Right atrium auricular region (tissue), 2 donors: ENCODE measurements at regions not wholly inside any gene's neighbourhood (a gene's known extent, or its start where the extent isn't known, plus 50 kb on each side); places are given as distances from the start of the nearest gene placed in this dataset.
"Not testable (repeated sequence)": the region's sequence is repeated elsewhere in the genome, so short reads cannot be mapped to it uniquely, and the experiment has no call there.

Source experiments
- DNase-seq: peaks from one replicate; pipeline ENCODE4 v3.0.0-alpha.2; 2019; ENCODE audit warnings: low spot score
- H3K27ac ChIP-seq, 2 donors: fragments of 200-600 bp; sonication (generic); 1 replicate in 1 of 2; 2 replicates in 1 of 2; pipeline ENCODE4 v1.5.1; 2016 to 2019
- H3K27me3 ChIP-seq, 2 donors: fragments of 200-600 bp; sonication (generic); one replicate each; pipeline versions ENCODE4 v1.5.1 to v1.6.0; 2017 to 2019
- H3K36me3 ChIP-seq: fragments of 200-600 bp; sonication (generic); one replicate; pipeline ENCODE4 v1.5.1; 2016
- H3K4me1 ChIP-seq, 2 donors: fragments of 200-600 bp; sonication (generic); one replicate each; pipeline versions ENCODE4 v1.5.1 to v1.6.0; 2017 to 2019
- H3K4me3 ChIP-seq, 2 donors: fragments of 200-600 bp; sonication (generic); 1 replicate in 1 of 2; 2 replicates in 1 of 2; pipeline ENCODE4 v1.5.1; 2017 to 2019; ENCODE audit warnings: mild to moderate bottlenecking in 1 of 2, moderate library complexity in 1 of 2
- H3K9me3 ChIP-seq, 2 donors: fragments of 200-600 bp; sonication (generic); one replicate each; pipeline ENCODE4 v1.5.1; 2019
- TF ChIP-seq, protein P1 (sequence below), 2 donors: fragments of 200-600 bp; sonication (generic); IDR thresholded peaks; one replicate each; pipeline ENCODE4 v1.5.1; 2019; ENCODE audit warnings: antibody characterized with exemption in 2 of 2

DNA sequence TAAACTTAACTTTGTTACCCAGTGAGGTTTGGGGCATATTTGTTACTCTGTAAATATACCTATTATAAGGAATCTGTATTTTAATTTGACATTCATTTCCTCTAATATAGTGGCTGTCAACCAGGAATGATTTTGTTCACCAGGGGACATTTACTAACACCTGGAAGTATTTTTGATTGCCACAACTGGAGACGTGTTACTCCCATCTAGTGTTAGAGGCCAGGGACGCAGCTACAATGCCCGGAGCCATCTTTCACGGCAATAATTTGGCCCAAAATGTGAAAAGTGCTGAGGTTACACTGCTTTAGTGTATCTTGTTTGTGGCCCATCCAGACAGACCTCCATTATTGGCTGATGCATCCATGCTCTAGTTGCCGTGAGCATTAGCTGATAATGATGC lies 881.3 kb upstream of the ATXN7L3B start:
- Histone ChIP-seq H3K4me1 (no peaks in the 10 kb centered on the region), H3K36me3 (no peaks in the 10 kb centered on the region), H3K9me3 (peaks cover 0 to 5% of the 10 kb centered on the region in 2 donors), H3K4me3 (no peak overlapping the region), H3K27ac (no peak overlapping the region), H3K27me3 (no peaks in the 10 kb centered on the region)
- DNase-seq, result no peak
- TF ChIP-seq, protein P1, sequence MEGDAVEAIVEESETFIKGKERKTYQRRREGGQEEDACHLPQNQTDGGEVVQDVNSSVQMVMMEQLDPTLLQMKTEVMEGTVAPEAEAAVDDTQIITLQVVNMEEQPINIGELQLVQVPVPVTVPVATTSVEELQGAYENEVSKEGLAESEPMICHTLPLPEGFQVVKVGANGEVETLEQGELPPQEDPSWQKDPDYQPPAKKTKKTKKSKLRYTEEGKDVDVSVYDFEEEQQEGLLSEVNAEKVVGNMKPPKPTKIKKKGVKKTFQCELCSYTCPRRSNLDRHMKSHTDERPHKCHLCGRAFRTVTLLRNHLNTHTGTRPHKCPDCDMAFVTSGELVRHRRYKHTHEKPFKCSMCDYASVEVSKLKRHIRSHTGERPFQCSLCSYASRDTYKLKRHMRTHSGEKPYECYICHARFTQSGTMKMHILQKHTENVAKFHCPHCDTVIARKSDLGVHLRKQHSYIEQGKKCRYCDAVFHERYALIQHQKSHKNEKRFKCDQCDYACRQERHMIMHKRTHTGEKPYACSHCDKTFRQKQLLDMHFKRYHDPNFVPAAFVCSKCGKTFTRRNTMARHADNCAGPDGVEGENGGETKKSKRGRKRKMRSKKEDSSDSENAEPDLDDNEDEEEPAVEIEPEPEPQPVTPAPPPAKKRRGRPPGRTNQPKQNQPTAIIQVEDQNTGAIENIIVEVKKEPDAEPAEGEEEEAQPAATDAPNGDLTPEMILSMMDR (IDR thresholded peaks at IDR 0.05), result no peak

DNA sequence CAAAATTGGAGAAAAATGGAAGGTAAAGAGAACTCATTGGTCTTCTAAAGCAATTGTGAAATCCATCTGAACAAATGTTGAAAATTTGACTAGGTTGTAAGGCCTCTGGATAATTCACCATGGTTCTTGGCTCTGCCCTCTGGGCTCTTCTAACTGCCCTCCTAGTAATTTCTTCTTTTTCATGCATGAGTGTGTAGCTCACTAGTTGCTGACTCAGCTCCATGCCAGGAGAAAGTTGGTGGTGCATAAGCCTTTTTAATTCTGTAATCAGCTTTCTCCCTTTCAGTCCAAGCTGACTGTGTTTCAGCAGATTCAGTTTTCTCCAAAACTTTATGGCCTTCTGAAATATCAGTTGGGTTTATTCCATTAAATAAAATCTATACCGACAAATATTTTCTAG lies 877.8 kb upstream of the ATXN7L3B start:
- Histone ChIP-seq H3K4me3 (no peak overlapping the region), H3K9me3 (no peaks in the 10 kb centered on the region), H3K36me3 (no peaks in the 10 kb centered on the region), H3K27ac (no peak overlapping the region), H3K27me3 (no peaks in the 10 kb centered on the region), H3K4me1 (no peaks in the 10 kb centered on the region)
- no peak for DNase-seq
- TF ChIP-seq, protein P1 (IDR thresholded peaks at IDR 0.05), result no peak

DNA sequence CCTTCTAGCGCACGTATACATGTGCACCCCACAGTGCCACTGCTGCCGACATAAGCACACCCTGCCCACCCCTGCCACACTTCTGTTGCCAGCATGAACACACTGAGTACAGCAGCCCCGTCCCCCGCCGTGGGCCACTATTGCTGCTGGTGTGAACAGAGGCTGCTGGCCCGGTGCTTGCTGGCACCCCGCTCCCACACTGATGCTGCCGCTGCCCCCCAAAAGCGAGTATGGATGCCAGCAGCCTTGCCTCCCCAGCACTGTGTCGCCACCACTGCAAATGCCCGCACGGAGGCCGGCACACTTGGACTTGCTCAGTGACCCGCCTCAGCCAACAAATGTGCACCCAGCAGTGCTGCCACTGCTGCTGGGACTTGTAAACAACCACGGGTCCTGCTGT lies 872.4 kb upstream of the ATXN7L3B start:
- TF ChIP-seq, protein P1 (IDR thresholded peaks at IDR 0.05), result no peak
- H3K27ac ChIP-seq, result no peak overlapping the region
- H3K4me3 ChIP-seq, result no peak overlapping the region
- DNase-seq, result no peak
- H3K4me1 ChIP-seq, result no peaks in the 10 kb centered on the region
- no peaks in the 10 kb centered on the region for H3K36me3 ChIP-seq
- H3K27me3 ChIP-seq, result no peaks in the 10 kb centered on the region
- H3K9me3 ChIP-seq, result no peaks in the 10 kb centered on the region

DNA sequence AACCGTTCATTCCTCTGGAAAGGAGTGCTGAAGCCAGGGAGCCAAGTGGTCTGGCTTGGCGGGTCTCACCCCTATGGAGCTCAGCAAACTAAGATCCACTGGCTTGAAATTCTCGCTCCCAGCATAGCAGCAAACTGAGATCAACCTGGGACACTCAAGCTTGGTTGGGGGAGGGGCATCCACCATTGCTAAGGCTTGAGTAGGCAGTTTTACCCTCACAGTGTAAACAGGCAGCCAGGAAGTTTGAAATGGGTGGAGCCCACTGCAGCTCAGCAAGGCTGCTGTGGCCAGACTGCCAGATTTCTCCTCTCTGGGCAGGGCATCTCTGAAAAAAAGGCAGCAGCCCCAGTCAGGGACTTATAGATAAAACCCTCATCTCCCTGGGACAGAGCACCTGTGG lies 866.1 kb upstream of the ATXN7L3B start:
- not testable (repeated sequence) for H3K27me3 ChIP-seq, H3K9me3 ChIP-seq, H3K4me1 ChIP-seq, DNase-seq, H3K36me3 ChIP-seq, H3K4me3 ChIP-seq, H3K27ac ChIP-seq

DNA sequence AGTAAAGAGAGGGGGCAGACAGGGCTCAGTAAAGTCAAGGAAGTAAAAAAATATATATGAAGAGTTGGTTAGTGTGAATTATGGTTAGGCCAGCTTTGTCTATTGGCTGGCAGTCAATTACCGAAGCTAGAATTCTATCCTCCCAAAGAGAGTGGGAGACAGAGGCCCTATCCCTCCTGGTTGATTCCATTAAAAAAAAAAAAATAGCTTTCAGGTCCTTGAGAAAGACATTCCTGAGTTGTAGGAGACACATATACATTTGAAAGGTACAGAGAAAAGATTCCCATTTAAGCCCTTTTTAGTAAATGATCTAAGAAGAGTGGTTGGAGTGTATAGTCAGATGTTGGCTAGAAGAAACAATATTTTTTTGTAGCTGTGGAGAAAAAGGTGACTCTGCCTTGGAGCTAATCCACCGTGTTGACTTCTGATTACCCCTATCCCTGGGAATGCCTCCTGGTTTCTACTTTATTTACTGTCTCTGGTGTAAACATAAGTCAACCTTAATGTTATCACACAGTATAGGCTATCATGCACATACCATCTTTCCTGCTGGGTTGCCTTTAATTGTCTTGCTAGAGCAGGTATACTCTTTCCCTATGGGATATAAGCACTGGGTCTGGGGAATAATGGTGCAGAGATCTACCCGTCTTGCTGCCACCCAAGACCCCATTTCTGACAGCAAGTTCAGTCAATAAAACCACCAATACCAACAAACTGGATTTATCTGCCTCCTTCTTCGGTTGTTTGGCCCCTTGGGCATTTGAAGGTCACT lies 859.9 kb upstream of the ATXN7L3B start:
- Histone ChIP-seq H3K4me3 (no peak overlapping the region), H3K9me3 (no peaks in the 10 kb centered on the region), H3K27ac (no peak overlapping the region), H3K36me3 (no peaks in the 10 kb centered on the region), H3K4me1 (no peaks in the 10 kb centered on the region), H3K27me3 (no peaks in the 10 kb centered on the region)
- DNase-seq, result no peak
- TF ChIP-seq, protein P1 (IDR thresholded peaks at IDR 0.05), result no peak

DNA sequence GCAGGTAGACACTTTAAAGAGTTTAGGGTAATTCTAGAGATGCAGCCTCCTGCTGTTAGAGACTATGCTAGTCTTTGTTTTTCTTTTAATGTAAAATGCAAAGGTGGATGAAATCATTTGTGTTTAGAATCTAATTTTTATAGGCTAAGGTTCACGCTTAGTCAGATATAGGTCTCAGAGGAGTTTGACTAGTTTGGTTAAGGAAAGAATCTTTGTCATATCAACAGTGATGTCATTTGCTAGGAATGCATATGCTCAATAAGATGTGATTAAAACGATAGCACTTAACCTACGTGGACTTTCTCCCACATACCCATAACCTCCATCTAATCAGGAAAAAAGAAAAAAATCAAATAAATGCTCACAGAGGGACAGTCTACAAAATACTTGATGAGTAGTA lies 859.3 kb upstream of the ATXN7L3B start:
- Histone ChIP-seq H3K27me3 (no peaks in the 10 kb centered on the region), H3K4me3 (no peak overlapping the region), H3K27ac (no peak overlapping the region), H3K4me1 (no peaks in the 10 kb centered on the region), H3K36me3 (no peaks in the 10 kb centered on the region), H3K9me3 (no peaks in the 10 kb centered on the region)
- TF ChIP-seq, protein P1 (IDR thresholded peaks at IDR 0.05), result no peak
- DNase-seq, result no peak
